ELF-1 (cell line): ENCODE measurements at regions not wholly inside any gene's neighbourhood (a gene's known extent, or its start where the extent isn't known, plus 50 kb on each side); places are given as distances from the start of the nearest gene placed in this dataset.

Experiments
- DNase-seq: peaks from one replicate; pipeline ENCODE4 v3.0.0-alpha.2; 2016; ENCODE audit warnings: low read depth, low spot score

DNA sequence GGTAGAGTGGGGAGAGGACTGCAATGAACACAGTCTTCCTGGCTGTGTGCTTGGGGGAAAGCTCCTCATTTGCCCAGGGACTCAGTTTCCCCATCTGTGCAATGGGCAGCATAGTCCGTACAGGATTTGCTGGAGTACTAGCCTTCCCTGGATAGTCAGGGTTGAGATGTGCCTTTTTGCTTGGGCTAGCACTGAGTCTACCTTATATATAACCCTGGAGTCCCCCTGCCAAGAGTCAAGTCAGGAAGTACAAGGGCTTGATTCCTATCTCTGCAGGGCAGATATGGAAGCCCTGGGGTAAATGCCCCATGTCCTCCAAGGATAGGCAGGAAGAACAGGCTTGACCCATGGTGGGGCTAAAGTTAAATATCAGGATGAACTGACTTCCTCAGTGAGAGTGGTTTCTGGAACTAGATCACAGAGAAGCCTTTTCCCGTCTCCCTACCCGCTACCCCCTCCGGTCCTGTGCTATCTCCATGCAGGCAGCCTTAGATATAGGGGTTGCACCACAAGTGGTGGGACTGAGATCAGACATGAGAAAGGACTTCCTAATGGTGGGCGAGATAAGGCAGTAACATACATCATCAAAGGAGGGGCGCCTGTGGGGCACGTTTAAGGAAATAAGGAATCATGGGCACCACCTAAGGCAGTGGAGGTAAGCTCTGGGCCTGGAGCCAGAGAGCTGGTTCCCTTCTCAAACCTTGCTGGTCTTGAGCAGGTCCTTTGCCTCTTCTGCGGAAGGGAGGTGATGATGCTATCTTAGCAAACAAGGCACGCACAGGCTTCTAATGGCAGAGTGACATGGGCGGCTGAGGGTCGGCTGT lies 157.9 kb downstream of the MRPL14 start:
- DNase-seq: no peak

DNA sequence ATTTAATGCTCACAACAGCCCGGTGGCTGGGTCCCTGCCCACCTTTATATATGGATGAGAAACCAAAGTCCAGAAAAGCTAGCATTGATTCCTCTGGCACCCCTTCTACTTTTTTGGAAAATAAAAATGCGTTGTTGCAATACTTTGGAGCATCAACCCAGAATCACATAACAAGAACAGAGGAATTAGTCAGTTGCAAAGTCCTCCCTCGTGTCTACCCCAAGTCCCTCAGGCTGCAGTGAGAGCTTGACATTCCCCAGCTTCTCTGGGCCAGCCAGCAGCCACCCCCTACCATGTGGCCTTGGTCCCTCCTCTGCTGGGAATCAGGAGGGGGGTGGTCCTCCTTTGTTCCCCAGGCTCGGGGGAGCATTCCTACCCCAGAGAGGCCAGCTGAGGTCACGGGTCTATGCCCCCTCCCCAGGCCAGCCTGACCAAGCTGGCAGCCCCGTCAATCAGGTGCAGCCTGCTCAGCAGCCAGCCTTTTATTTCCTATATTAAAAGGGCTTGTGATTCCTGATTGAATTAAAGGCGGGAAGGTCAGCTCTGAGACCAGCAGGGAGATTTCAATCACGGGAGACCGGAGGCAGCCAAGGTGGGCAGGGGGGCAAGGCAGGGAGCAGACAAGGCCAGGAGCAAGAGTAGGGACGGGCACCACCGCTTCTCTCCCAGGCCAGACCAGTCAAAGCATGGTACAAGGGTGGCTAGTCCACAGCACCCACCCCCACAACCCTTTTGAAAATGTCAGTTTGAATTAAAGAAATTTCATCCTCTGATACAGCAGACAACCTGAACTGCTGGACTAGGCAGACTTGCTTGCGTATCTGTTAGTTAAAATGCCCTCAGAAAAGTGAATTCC lies 158.9 kb downstream of the MRPL14 start:
- peak; percentile 60 for DNase-seq

DNA sequence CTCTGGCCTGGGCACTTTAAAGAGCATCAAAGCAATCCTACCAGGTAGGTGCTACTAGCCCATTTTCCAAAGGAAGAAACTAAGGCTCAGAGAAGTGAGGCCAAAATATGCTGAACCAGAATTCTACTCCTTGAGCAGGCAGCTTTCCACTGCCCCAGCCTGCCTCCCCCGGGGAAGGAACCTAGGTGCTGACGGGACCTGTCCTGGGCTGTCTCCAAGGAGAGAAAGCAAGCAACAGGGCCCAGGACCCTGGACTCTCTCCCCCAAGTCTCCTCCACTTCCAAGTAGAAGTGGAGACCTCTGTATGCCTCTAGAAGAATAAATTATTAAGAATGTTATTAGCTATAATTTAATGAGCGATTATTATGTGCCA lies 159.5 kb downstream of the MRPL14 start:
- DNase-seq: no peak

DNA sequence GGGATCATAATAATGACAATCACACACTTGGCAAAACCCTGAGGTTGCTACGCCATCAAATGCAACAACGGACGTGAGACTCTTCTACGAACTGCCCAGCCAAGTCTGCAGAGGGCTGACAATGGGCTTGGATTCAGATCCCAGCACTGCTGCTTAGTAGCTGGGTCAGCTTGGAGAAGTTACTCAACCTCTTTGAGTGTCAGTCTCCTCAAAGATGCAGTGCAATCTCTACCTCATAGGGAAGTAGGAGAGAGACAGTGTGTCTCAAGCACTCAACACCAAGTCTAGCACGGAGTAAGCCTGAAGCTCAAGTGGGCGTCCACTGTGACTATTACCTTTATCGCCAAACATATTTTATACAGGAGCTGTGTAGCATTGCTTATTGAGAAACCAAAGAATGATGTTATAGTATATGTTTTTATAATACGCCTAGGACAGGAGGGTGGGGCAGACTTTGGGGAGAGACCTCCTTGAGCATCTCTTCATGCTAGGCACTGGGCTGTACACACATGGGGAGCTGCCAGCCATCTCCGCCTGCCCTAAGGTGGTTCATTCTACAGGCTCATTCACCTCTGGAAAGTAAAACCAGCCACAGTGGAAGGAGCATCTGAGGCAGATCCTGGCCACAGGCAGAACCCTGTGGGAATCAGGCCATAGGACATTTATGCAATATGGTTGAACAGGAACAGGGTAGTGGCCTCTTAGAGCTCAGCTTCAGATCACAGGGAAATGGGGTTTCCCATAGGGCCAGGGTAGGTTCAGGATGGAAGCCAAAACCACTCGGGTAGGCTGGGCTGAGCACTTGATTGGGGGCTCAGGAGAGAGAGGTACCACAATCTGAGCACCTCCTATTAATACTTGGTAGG lies 160.2 kb downstream of the MRPL14 start:
- no peak for DNase-seq

DNA sequence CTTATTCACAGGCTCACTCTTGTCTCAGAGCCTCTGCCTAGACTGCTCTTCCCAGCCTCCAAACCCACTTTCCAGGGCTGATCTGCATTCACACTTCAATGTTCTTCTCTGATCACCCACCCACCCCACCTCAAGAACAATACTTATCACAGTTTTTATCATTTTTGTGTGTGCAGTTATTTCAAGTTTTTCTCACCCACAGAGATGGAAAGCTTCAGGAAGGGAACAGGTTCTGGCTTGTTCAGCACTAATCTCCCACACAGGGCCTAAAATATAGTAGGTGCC lies 160.9 kb downstream of the MRPL14 start:
- no peak for DNase-seq

DNA sequence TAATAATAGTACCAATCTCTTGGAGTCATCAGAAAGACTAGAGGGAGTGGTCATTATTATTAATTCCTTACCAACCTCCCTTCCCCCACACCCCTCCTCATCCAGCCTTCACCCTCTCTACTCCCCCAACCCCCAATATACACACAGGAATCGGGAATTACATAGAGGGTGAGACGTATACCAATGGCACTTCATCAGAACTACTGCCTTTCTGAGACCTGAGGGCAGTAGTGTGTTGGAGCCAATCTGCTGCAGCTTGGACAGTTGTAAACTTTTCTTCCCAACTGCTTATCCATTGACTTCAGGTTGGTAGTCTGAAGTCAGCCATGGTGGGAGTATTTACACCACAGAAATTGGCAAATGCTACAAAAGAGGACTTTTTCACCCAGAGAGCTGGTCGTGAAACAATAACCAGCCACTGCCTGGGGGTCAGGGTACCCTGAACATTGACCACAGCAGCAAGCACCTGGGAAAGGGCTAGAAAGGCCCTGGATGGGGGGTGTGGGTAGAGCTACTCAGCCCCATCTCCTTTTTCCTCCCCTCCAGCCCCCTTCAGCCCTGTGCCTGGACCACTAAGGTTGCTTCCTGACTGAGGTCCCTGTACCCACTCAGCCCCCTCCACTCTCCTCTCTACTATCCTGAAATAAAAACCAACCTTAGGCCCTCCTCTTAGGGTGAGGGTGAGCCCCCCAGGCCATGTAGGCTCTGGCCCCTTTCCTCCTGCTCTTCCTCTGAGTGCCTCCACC lies 161.5 kb downstream of the MRPL14 start:
- DNase-seq: no peak

DNA sequence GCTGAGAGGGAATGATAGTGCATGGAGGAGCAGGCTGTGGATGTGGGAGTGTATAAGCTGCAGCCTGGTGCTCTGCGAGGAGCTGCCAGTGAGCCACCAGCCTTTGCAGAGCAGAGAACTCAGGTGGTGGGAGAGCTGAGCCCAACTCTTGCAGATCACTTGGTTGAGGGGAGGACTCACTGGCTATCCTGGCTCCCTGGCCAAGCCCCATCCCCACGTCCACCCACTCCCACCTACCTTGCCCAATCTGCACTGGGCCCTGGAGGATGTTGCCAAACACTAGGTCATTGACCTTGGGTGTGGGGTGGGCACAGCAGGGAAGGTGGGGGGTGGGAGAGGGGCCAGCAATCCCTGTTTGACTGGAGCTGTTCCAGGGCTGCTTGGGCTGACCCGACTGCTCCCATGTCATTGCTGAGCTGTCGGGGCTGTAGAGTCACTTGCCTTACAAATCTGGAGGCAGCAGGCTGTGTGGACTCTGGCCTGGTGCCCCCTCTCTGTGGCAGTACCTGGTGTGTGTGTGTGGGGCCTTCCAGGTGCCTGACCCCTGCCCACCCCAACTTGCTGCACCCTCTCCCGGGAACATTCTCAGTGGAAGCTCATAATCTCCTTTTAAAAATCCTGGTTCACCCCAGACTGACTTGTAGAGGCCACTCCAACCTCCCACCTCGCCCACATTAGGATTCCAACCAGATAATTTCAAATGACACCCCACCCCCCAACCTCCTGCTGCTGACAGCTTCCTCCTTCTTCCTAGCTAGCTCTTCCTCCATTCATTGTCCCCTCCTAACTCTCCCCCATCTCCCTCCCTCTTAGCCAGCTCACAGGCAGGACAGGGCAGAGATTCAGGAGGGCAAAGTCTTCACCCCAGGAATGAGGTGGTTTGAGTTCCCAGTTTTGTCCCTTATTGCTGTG lies 162.3 kb downstream of the MRPL14 start:
- no peak for DNase-seq

DNA sequence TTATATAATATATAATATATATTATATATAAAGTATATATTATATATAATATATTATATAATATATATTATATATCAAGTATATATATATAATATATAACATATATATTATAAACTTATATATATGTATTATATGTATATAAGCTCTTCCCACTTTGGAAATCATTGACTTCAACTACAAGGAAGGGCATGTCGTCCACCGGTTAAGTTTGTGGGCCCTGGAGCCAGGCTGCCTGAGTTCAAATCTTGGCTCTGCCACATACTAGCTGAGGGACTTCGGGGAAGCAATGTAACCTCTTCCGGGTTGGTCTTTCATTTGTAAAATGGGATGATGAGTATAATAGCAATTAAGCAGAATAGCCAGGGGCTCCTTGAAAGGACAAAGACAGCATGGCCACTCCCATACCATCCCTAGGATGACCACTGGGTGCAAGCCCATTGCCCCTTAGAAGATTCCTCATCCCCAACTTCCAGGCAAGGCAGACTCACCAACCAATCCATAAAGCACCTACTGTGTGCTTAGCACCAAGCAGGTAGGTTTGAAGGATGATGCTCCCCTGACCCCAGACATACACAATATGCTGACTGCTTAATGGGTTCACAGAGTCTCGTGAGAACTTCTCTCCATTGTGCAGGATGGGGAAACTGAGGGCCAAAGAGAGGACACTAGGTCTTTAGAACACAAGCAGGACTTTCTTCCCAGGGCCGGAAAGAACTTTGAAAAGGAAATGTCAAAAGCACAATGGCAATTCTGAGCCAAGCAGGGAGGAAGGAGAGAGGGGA lies 163.2 kb downstream of the MRPL14 start:
- DNase-seq: no peak

DNA sequence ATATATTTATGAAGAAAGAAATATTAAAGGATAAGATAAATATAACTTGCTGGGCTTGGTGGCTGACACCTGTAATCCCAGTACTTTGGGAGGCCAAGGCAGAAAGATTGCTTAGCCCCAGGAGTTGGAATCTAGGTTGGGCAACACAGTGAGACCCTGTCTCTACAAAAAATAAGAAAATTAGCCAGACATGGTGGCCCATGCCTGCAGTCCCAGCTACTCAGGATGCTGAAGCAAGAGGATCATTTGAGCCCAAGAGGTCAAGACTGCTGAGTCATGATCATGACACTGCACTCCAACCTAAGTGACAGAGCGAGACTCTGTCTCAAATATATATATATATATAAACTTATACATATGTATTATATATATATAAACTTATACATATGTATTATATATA lies 164.0 kb downstream of the MRPL14 start:
- DNase-seq: no peak

DNA sequence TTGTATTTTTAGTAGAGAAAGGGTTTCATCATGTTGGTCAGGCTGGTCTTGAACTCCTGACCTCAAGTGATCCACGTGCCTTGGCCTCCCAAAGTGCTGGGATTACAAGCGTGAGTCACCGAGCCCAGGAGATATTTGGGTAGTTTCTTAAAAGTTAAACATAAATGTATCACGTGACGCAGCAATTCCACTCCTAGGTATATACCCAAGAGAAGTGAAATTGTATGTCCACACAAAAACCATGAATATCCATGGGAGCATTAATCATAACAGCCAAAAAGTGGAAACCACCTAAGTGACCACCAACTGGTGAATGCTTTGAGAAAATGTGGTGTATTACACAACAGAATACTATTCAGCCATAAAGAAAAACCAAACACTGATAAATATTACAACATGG lies 164.8 kb downstream of the MRPL14 start:
- DNase-seq: no peak

DNA sequence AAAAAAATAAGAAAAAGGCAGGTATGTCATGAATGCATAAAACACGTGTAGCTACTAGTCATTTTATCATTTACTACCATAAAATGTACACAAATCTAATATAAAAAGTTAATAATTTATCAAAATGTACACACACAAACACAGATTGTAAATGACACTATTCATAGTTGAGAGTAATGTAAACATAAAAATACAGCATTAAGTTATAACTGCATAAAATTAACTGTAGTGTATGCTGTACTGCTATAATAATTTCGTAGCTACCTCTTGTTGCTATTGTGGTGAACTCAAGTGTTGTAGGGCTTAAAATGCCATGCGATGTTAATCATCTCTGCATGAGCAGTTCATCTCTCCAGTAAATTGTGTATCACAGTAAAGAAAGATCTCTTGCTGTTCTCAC lies 170.0 kb downstream of the MRPL14 start:
- DNase-seq: no peak

DNA sequence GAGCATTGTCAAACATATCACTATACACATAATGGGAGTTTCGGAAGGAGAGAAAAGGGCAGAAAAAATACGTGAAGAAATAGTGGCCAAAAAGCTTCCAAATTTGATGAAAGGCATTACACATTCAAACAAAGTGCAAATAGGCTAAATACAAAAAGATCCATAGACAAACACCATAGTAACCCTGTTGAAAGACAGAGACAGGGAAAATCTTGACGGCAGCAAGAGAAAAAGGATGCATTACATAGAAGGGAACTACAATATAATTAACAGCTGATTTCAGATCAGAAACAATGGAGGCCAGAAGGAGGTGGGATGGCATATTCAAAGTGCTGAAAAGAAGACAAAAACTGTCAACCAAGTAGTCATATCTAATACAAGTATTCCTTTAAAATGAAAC lies 170.8 kb downstream of the MRPL14 start:
- no peak for DNase-seq

DNA sequence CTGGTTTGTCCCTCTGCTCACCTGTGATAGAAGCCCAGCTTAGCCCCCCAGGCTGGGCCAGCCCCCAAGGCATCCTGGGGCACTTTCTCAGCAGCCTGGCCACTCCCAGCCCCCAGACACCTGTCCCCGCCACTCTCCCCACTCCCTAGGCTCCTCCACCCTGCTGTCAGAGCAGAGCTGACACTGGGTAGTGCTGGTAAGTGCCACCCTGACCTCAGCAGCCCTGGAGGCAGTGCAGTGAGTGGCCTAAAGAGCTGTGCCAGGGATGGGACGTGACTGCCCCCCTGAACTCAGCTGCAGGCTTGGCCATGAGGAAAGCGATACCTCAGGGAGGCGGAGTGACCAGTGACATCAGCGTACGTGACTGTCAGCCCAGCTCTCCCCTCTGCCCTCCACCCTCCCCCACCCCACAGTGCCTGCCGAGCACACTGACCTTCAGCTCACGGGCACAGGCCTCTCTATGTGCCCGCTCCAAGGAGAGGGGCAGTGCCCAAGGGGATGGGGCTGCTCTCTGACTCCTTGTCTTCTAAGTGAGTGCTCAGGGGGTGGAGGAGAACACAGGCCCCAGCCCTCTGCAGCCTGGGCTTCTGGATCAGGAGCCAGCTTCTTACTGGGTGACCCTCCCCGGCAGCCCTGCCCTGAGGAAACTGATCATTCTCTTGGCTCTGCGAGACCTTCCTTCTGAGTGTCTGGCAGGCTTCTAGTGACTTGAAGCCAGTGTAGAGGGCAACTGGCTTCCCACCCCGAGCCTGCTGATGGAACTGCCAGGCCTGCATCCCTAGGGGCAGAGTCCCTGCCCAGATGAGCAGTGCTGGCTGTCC lies 172.7 kb downstream of the MRPL14 start:
- DNase-seq: no peak

DNA sequence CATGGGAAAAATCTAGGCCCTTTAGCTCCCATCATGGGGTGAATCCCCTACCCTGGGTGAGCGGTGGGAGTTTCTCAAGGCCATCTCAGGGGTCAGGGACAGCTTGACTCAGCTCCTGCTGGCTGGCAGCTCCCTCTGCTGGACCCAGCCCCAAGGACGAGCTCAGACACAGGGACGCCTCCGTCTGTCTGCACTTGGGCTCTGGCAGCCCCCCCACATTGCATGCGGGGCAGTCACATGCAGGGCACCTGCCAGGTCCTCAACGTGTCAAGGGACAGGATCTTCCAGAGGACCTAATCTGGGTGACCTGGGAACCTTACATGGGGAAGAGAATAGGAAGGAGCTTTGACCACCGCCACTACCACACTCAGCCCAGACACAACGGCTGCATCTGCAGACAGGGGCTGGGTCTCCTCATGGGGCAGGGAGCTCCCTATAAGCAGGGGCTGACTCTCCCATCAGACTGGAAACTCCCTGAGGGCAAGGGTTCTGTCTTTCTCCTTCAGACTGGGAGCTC lies 173.4 kb downstream of the MRPL14 start:
- DNase-seq: peak; percentile 58

DNA sequence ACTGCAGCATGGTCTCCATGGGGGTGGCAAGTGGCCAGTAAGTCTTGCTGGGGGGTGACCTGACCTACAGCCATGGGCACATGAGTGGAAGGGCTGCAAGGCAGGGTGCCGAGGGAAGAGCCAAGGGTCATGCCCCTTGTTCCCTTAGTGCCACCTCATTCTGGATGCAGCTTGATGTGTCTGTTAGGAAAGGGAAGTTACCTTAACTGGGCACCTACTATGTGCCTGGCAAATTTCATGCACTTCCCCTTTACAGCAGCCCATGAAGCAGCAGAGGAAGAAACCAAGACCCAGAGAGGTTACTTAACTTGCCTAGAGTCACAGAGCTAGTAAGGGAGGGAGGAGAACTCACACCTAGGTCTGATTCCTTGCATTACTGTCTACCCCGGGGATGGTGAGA lies 174.0 kb downstream of the MRPL14 start:
- DNase-seq: no peak

DNA sequence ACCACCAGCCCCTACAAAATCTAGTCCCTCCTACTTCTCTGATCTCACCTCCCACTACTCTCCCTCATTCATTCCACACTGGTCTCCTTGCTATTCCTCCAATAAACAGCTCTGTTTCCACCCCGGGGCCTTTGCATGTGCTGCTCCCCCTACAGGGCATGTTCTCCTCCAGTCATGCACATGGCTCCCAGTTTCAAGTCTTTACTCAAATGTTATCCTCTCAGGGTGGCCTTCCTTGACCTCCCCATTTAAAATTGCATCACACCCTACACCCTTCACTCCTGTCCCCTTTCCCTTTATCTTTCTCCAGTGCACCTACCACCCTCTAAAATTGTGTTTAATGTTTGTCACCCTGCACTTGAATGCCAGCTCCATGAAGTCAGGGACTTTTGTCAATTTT lies 174.5 kb downstream of the MRPL14 start:
- no peak for DNase-seq

DNA sequence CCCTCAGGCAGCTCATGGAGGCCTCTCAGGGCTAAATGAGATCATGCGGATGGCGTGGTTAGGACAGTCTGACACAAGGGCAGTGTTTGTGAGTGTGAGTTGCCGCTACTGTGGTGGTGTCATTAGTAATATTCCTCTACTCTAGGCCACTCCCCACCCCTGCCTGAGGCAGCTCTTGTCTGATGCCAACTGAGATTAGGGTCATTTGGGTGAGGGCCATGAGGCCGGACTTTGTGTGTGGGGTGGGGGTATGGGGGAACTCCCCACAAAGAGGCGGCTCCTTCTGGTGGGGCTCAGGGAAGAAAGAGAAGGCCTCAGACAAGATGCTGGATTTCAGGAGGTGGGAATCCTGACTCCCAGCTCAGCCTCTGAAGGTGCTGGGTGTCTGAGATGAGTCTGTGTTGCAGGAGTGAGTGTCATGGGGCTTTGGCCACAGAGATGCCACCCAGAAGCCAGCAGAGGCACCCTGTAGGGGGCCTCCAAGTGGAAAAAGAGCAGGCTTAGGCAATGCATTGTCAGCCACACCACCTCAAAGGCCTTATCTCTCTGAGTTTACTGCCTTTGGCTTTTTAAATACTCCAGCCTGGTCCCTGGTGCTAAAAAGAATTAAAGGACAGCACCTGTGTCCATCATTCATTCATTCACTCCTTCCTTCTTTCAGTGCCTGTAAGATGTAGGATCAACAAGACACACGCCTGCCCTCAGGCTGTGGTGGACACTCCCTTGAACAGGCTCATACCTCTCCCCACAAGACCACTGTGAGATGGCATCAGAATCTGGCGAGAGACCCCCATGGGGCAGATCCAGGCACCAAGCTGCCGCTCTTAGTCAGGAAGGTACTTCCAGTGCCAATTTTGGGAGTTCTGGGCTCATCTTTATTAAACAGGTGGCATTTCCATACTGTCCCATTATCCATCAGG lies 175.2 kb downstream of the MRPL14 start:
- no peak for DNase-seq
